ENCODE measurements at regions not wholly inside any gene's neighbourhood (a gene's known extent, or its start where the extent isn't known, plus 50 kb on each side); places are given as distances from the start of the nearest gene placed in this dataset.

DNA sequence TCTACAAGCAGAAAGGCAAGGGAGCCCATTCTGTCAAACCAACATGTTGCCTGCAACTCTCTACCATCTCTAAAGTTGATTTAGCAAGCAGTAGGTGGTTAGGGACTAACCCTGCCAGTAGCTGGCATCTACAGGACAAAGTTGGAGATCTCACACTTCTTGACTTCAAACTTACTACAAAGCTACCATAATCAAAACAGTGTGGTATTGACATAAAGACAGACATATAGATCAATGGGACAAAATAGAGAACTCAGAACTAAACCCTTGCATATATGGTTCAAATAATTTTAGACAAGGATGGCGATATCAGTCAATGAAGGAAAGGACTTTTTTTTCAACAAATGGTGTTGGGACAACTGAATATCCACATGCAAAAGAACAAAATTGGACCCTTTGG lies 84.9 kb downstream of the MAP3K8 start:
- no peak overlapping the region for H3K4me3 Mint-ChIP-seq
- no peaks in the 10 kb centered on the region for H3K36me3 Mint-ChIP-seq (ENCODE audit: low read depth)
- peaks cover 8% of the 10 kb centered on the region for H3K9me3 Mint-ChIP-seq
- H3K27me3 Mint-ChIP-seq (ENCODE audit: low read depth): peaks cover 16% of the 10 kb centered on the region
- H3K4me1 Mint-ChIP-seq (ENCODE audit: low read depth): peaks cover 5% of the 10 kb centered on the region
- H3K27ac Mint-ChIP-seq: no peak overlapping the region
- no peak for DNase-seq (ENCODE audit: low spot score)

Data from T-helper 2 cell treated with Interferon-gamma antibody and Interleukin-4, amounts not matched to agents 5 μg/mL and 100 μg/mL, for 36 hours (primary cell).